Endothelial cell (in vitro differentiated cells): ENCODE measurements at regions not wholly inside any gene's neighbourhood (a gene's known extent, or its start where the extent isn't known, plus 50 kb on each side); places are given as distances from the start of the nearest gene placed in this dataset.

Experiments
- DNase-seq: peaks from one replicate; pipeline ENCODE4 v3.0.0; 2021; ENCODE audit warnings: low spot score
- H3K27ac Mint-ChIP-seq: one replicate; pipeline ENCODE4 v1.8.0; 2021; ENCODE audit warnings: mixed read lengths, inconsistent platforms; ENCODE audit not compliant: unreplicated experiment
- H3K27me3 Mint-ChIP-seq: one replicate; pipeline ENCODE4 v1.8.0; 2021; ENCODE audit warnings: mild to moderate bottlenecking, moderate library complexity, mixed read lengths, inconsistent platforms; ENCODE audit not compliant: unreplicated experiment
- H3K36me3 Mint-ChIP-seq: one replicate; pipeline ENCODE4 v1.8.0; 2021; ENCODE audit warnings: mild to moderate bottlenecking, low read depth, mixed read lengths, inconsistent platforms; ENCODE audit not compliant: unreplicated experiment
- H3K4me1 Mint-ChIP-seq: one replicate; pipeline ENCODE4 v1.8.0; 2021; ENCODE audit warnings: mild to moderate bottlenecking, mixed read lengths, inconsistent platforms; ENCODE audit not compliant: unreplicated experiment
- H3K4me3 Mint-ChIP-seq: one replicate; pipeline ENCODE4 v1.8.0; 2021; ENCODE audit warnings: mild to moderate bottlenecking, mixed read lengths, inconsistent platforms; ENCODE audit not compliant: unreplicated experiment
- H3K9me3 Mint-ChIP-seq: one replicate; pipeline ENCODE4 v1.8.0; 2021; ENCODE audit warnings: mixed read lengths, inconsistent platforms; ENCODE audit not compliant: unreplicated experiment
- TF ChIP-seq, protein P1 (sequence below): fragments of 200-600 bp; sonication (generic); IDR thresholded peaks from one replicate; pipeline ENCODE4 v1.5.0; 2021; ENCODE audit warnings: antibody characterized with exemption; ENCODE audit not compliant: unreplicated experiment

DNA sequence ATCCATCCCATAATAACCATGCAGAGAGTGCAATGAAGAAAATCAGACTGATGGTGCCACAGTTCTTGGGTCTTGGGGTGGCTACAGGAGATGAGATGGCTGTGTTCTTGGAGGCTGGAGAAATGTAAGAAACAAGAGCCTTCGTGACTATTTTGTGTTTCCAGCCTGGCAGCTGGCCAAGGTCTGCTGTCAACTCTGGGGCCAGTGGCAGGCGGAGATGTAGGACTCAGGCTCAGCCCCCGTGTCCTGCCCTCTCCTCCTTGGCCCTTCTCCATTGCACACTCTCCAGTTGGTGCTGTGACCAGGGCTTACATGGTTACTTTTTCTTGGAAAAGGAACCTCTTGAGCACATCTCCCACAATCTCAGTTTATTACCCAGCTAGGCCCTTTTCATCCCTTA lies 235.4 kb downstream of the DMRT2 start:
- H3K4me1 Mint-ChIP-seq, result peaks cover 3% of the 10 kb centered on the region

GRCh38 chr9:1292384-1292783 lies 242.2 kb downstream of the DMRT2 start:
- H3K9me3 Mint-ChIP-seq, result no peaks in the 10 kb centered on the region
- no peak overlapping the region for H3K27ac Mint-ChIP-seq
- TF ChIP-seq, protein P1, sequence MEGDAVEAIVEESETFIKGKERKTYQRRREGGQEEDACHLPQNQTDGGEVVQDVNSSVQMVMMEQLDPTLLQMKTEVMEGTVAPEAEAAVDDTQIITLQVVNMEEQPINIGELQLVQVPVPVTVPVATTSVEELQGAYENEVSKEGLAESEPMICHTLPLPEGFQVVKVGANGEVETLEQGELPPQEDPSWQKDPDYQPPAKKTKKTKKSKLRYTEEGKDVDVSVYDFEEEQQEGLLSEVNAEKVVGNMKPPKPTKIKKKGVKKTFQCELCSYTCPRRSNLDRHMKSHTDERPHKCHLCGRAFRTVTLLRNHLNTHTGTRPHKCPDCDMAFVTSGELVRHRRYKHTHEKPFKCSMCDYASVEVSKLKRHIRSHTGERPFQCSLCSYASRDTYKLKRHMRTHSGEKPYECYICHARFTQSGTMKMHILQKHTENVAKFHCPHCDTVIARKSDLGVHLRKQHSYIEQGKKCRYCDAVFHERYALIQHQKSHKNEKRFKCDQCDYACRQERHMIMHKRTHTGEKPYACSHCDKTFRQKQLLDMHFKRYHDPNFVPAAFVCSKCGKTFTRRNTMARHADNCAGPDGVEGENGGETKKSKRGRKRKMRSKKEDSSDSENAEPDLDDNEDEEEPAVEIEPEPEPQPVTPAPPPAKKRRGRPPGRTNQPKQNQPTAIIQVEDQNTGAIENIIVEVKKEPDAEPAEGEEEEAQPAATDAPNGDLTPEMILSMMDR, result no peak
- H3K4me3 Mint-ChIP-seq, result no peak overlapping the region
- no peaks in the 10 kb centered on the region for H3K4me1 Mint-ChIP-seq
- DNase-seq, result no peak
- no peaks in the 10 kb centered on the region for H3K36me3 Mint-ChIP-seq
- no peaks in the 10 kb centered on the region for H3K27me3 Mint-ChIP-seq

More for the DNA sequence above, 235.4 kb downstream of the DMRT2 start:
- Mint-ChIP-seq H3K4me3 (no peak overlapping the region), H3K9me3 (no peaks in the 10 kb centered on the region), H3K27me3 (peaks cover 4% of the 10 kb centered on the region), H3K27ac (no peak overlapping the region), H3K36me3 (no peaks in the 10 kb centered on the region)
- no peak for DNase-seq
- TF ChIP-seq, protein P1, result no peak

GRCh38 chr9:1294641-1295258 lies 244.6 kb downstream of the DMRT2 start:
- Mint-ChIP-seq H3K9me3 (no peaks in the 10 kb centered on the region), H3K27me3 (no peaks in the 10 kb centered on the region), H3K4me3 (no peak overlapping the region), H3K36me3 (no peaks in the 10 kb centered on the region), H3K27ac (no peak overlapping the region), H3K4me1 (no peaks in the 10 kb centered on the region)
- TF ChIP-seq, protein P1, result no peak
- no peak for DNase-seq

DNA sequence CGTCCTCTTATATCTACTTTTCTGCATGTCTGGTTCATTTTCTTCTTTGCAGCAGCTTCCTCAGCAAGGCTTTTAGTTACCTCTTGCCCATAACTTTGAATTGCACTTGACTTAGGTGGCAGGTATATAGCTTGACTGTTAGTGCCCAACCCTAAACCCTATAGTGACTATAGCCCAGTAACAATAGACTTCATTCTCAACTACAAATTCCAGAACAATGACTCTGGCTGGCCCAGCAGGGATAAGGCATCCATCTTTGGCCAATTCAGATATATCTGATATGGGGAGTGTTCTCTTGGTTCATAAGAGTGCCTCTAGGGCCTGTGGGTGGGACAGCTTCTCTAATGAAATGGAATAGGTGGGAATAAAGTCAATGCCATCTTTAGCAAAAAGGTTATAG lies 246.2 kb downstream of the DMRT2 start:
- no peaks in the 10 kb centered on the region for H3K36me3 Mint-ChIP-seq
- TF ChIP-seq, protein P1, result no peak
- H3K27me3 Mint-ChIP-seq, result no peaks in the 10 kb centered on the region
- H3K27ac Mint-ChIP-seq, result no peak overlapping the region
- no peak for DNase-seq
- H3K4me1 Mint-ChIP-seq, result no peaks in the 10 kb centered on the region
- H3K9me3 Mint-ChIP-seq, result no peaks in the 10 kb centered on the region
- H3K4me3 Mint-ChIP-seq, result no peak overlapping the region

DNA sequence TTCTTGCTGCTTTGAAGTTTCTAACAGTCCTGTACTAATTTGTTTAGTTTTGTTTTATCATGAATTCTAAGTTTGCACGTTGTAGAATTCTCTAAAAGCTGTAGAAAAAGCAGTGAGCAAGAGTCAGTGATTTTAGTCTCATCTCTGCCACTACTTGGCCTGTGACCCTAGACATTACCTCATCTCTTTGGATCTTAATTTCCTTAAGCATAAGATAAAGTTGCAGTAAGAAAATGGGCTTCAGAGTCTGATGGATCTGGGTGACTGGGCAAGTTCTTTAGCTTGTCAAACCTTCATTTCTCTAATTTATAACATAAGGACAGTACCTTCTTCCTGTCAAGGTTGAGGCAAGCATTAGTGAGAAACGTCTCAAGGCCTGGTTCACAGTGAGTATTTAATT lies 247.9 kb downstream of the DMRT2 start:
- Mint-ChIP-seq H3K27me3 (no peaks in the 10 kb centered on the region), H3K36me3 (no peaks in the 10 kb centered on the region), H3K4me1 (no peaks in the 10 kb centered on the region), H3K9me3 (no peaks in the 10 kb centered on the region), H3K27ac (no peak overlapping the region), H3K4me3 (no peak overlapping the region)
- no peak for DNase-seq
- TF ChIP-seq, protein P1, result no peak
